GM23338 (cell line): ENCODE measurements at regions not wholly inside any gene's neighbourhood (a gene's known extent, or its start where the extent isn't known, plus 50 kb on each side); places are given as distances from the start of the nearest gene placed in this dataset.

Source experiments
- ATAC-seq: fragments of 200-7000 bp; cut with Tn5 transposase; 3 replicates; pipeline ENCODE4 v1.9.1; 2020
- DNase-seq: peaks from one replicate; pipeline ENCODE4 v3.0.0-alpha.2; 2015; ENCODE audit warnings: low spot score
- H2AFZ ChIP-seq: fragments of 200-600 bp; sonication (generic); 2 replicates; pipeline ENCODE4 v1.8.0; 2016; ENCODE audit warnings: antibody characterized with exemption, mild to moderate bottlenecking, moderate library complexity
- H3F3A ChIP-seq: fragments of 200-600 bp; sonication (generic); replicated peaks from 2 replicates; pipeline ENCODE4 v1.8.0; 2017; ENCODE audit warnings: antibody characterized with exemption, mixed run types, low read depth
- H3K27ac ChIP-seq: fragments of 200-600 bp; sonication (generic); 2 replicates; pipeline ENCODE4 v1.6.1; 2016; ENCODE audit warnings: low read depth
- H3K27me3 ChIP-seq: fragments of 200-600 bp; sonication (generic); 2 replicates; pipeline ENCODE4 v1.8.0; 2016; ENCODE audit warnings: mild to moderate bottlenecking, mixed run types, moderate library complexity; ENCODE audit not compliant: insufficient read depth
- H3K36me3 ChIP-seq: fragments of 200-600 bp; sonication (generic); 2 replicates; pipeline ENCODE4 v1.8.0; 2016; ENCODE audit warnings: mild to moderate bottlenecking; ENCODE audit not compliant: insufficient read depth
- H3K4me1 ChIP-seq: fragments of 200-600 bp; sonication (generic); 2 replicates; pipeline ENCODE4 v1.8.0; 2016; ENCODE audit warnings: mild to moderate bottlenecking, moderate library complexity; ENCODE audit not compliant: insufficient read depth
- H3K4me2 ChIP-seq: fragments of 200-600 bp; sonication (generic); 2 replicates; pipeline ENCODE4 v1.7.1; 2017; ENCODE audit warnings: mixed run types
- H3K4me3 ChIP-seq: fragments of 200-600 bp; sonication (generic); 2 replicates; pipeline ENCODE4 v1.6.1; 2016; ENCODE audit warnings: mixed run types
- H3K79me2 ChIP-seq: fragments of 200-600 bp; sonication (generic); replicated peaks from 2 replicates; pipeline ENCODE4 v1.8.0; 2017; ENCODE audit warnings: mild to moderate bottlenecking; ENCODE audit not compliant: insufficient read depth
- H3K9me2 ChIP-seq: fragments of 200-600 bp; sonication (generic); 2 replicates; pipeline ENCODE4 v1.8.0; 2017; ENCODE audit not compliant: insufficient read depth
- H4K20me1 ChIP-seq: fragments of 200-600 bp; sonication (generic); replicated peaks from 2 replicates; pipeline ENCODE4 v1.8.0; 2017; ENCODE audit warnings: mild to moderate bottlenecking; ENCODE audit not compliant: insufficient read depth
- H3K27ac Mint-ChIP-seq: 2 replicates; pipeline ENCODE4 v1.8.0; 2020; ENCODE audit warnings: inconsistent platforms, mild to moderate bottlenecking, moderate library complexity, mixed read lengths
- H3K27me3 Mint-ChIP-seq: 3 replicates; pipeline ENCODE4 v1.8.0; 2022; ENCODE audit warnings: low read depth, mild to moderate bottlenecking, moderate library complexity, mixed read lengths, inconsistent platforms; ENCODE audit not compliant: insufficient read depth, poor library complexity
- H3K36me3 Mint-ChIP-seq: 3 replicates; pipeline ENCODE4 v1.8.0; 2021; ENCODE audit warnings: low read depth, mild to moderate bottlenecking, inconsistent platforms, moderate library complexity, mixed read lengths
- H3K4me1 Mint-ChIP-seq: 3 replicates; pipeline ENCODE4 v1.8.0; 2020; ENCODE audit warnings: mild to moderate bottlenecking, inconsistent platforms, mixed read lengths
- H3K4me3 Mint-ChIP-seq: 3 replicates; pipeline ENCODE4 v1.8.0; 2021; ENCODE audit warnings: moderate library complexity, mild to moderate bottlenecking, inconsistent platforms, mixed read lengths
- H3K9me3 Mint-ChIP-seq: 3 replicates; pipeline ENCODE4 v1.8.0; 2020; ENCODE audit warnings: moderate library complexity, mild to moderate bottlenecking, inconsistent platforms, mixed read lengths
- CTCF ChIP-seq, 2 experiments: fragments of 200-600 bp in 1 of 2; sonication (generic) in 1 of 2; conservative IDR thresholded peaks; 2 replicates each; pipeline versions ENCODE4 v1.5.1 to v1.6.1; 2016 to 2017; ENCODE audit warnings: antibody characterized with exemption in 2 of 2, low read depth in 2 of 2, mild to moderate bottlenecking in 2 of 2, moderate library complexity in 1 of 2
- ETS1 ChIP-seq: IDR thresholded peaks from 2 replicates; pipeline ENCODE4 v1.6.1; 2016; ENCODE audit warnings: antibody characterized with exemption
- EZH2phosphoT487 ChIP-seq: fragments of 200-600 bp; sonication (generic); IDR thresholded peaks from one replicate; pipeline ENCODE4 v1.8.1; 2018; ENCODE audit warnings: antibody characterized with exemption; ENCODE audit not compliant: unreplicated experiment
- NANOG ChIP-seq: IDR thresholded peaks from 2 replicates; pipeline ENCODE4 v1.6.1; 2016; ENCODE audit warnings: antibody characterized with exemption, borderline replicate concordance
- REST ChIP-seq: IDR thresholded peaks from one replicate; pipeline ENCODE4 v1.6.1; 2018; ENCODE audit warnings: antibody characterized with exemption; ENCODE audit not compliant: unreplicated experiment
- ZNF114 ChIP-seq: fragments of 250-450 bp; sonication (Bioruptor Pico); IDR thresholded peaks from 2 replicates; pipeline ENCODE4 v1.5.0; 2020; ENCODE audit warnings: mild to moderate bottlenecking, moderate library complexity
- ZNF462 ChIP-seq: fragments of 250-450 bp; sonication (Bioruptor Pico); IDR thresholded peaks from 2 replicates; pipeline ENCODE4 v1.5.0; 2020; ENCODE audit warnings: mild to moderate bottlenecking, moderate library complexity

- H3K9me3 Mint-ChIP-seq = no peaks in the 10 kb centered on the region
- no peak overlapping the region for H3K27ac Mint-ChIP-seq
- H3K4me1 Mint-ChIP-seq = no peaks in the 10 kb centered on the region
- Histone ChIP-seq H3K4me3 (no peak overlapping the region), H3K27ac (no peak overlapping the region), H3K4me1 (no peaks in the 10 kb centered on the region), H3K79me2 (no peaks in the 10 kb centered on the region), H3K4me2 (no peak overlapping the region), H3K36me3 (no peaks in the 10 kb centered on the region), H2AFZ (no peak overlapping the region), H3K9me2 (peaks cover 3% of the 10 kb centered on the region; the same call in 1 of the 2 replicates), H3F3A (no peaks in the 10 kb centered on the region), H4K20me1 (no peaks in the 10 kb centered on the region), H3K27me3 (no peaks in the 10 kb centered on the region)
- peaks cover 4% of the 10 kb centered on the region for H3K27me3 Mint-ChIP-seq
- H3K36me3 Mint-ChIP-seq = no peaks in the 10 kb centered on the region
- ATAC-seq (no peak), DNase-seq (no peak)
- TF ChIP-seq NANOG (no peak), REST (no peak), ZNF462 (CRISPR knock-in tag) (no peak), CTCF (conservative IDR thresholded peaks at IDR 0.05; ENCODE audit: low read depth in 2 of 2) (no peak), ETS1 (no peak), EZH2phosphoT487 (no peak), ZNF114 (CRISPR knock-in tag) (no peak)
- H3K4me3 Mint-ChIP-seq = no peak overlapping the region
Observed at GRCh38 chr4:181593703-181594102, 649.5 kb upstream of the TENM3 start.
